ENCODE measurements at regions not wholly inside any gene's neighbourhood (a gene's known extent, or its start where the extent isn't known, plus 50 kb on each side); places are given as distances from the start of the nearest gene placed in this dataset.

DNA sequence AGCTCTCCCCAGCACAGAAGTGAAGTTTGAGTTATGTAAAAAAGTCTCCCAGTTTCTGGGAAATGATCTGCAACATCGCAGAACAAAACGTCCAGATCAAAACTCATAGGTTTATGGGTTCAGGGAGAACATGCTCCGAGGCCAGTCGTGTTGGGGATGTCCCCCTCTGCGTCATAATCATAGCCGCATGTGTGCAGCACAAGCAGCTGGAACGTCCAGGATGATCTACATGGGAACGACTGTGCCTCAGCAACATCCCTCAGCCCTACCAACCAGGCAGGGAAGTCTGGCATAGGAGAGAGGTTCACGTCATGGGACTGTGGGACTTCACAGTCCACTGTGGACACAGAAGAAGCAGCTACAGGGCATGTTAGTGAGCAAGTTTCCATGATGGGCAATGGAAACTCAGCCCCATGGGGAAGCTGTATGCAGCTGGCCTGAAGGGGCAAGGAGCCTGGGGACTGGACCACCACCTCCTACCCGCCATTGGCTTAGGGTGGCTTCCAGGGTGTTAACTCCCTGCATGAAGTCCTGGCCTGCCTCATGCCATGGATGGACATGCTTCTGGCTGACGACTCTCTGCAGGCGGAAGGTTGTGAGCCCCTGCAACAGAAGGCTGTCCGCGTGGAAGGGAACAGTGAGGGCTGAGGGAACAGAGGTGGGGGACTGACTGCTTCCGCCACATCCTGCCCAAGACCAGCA, 96.9 kb downstream of the COPS8 start:
- TF ChIP-seq, protein P1, sequence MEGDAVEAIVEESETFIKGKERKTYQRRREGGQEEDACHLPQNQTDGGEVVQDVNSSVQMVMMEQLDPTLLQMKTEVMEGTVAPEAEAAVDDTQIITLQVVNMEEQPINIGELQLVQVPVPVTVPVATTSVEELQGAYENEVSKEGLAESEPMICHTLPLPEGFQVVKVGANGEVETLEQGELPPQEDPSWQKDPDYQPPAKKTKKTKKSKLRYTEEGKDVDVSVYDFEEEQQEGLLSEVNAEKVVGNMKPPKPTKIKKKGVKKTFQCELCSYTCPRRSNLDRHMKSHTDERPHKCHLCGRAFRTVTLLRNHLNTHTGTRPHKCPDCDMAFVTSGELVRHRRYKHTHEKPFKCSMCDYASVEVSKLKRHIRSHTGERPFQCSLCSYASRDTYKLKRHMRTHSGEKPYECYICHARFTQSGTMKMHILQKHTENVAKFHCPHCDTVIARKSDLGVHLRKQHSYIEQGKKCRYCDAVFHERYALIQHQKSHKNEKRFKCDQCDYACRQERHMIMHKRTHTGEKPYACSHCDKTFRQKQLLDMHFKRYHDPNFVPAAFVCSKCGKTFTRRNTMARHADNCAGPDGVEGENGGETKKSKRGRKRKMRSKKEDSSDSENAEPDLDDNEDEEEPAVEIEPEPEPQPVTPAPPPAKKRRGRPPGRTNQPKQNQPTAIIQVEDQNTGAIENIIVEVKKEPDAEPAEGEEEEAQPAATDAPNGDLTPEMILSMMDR (IDR thresholded peaks at IDR 0.05): no peak
- TF ChIP-seq EP300 (IDR thresholded peaks at IDR 0.05; ENCODE audit: low read depth) (peak; percentile 82), POLR2A (IDR thresholded peaks at IDR 0.05) (no peak)

Measured in transverse colon (tissue), 3 donors.